Stomach (tissue), 4 donors: ENCODE measurements at regions not wholly inside any gene's neighbourhood (a gene's known extent, or its start where the extent isn't known, plus 50 kb on each side); places are given as distances from the start of the nearest gene placed in this dataset.

ENCODE experiments used
- CTCF ChIP-seq, 7 experiments: fragments of 450-650 bp in 4 of 7; fragments of 200-600 bp in 3 of 7; sonication (generic) in 3 of 7; IDR thresholded peaks; one replicate each; pipeline ENCODE4 v1.5.1; 2016 to 2019; ENCODE audit warnings: antibody characterized with exemption in 7 of 7, control low read depth in 2 of 7, mild to moderate bottlenecking in 1 of 7
- EP300 ChIP-seq: sonication (generic); formaldehyde crosslinking; IDR thresholded peaks from one replicate; pipeline ENCODE4 v1.6.1; 2017; ENCODE audit warnings: antibody characterized with exemption
- POLR2A ChIP-seq, 4 donors: fragments of 450-650 bp; IDR thresholded peaks; one replicate each; pipeline ENCODE4 v1.6.1; 2016; ENCODE audit warnings: antibody characterized with exemption in 4 of 4, control low read depth in 2 of 4, mild to moderate bottlenecking in 1 of 4, moderate library complexity in 1 of 4
- POLR2AphosphoS5 ChIP-seq, 3 donors: sonication (generic); formaldehyde crosslinking; IDR thresholded peaks; one replicate each; pipeline ENCODE4 v1.6.1; 2016; ENCODE audit warnings: antibody characterized with exemption in 3 of 3

DNA sequence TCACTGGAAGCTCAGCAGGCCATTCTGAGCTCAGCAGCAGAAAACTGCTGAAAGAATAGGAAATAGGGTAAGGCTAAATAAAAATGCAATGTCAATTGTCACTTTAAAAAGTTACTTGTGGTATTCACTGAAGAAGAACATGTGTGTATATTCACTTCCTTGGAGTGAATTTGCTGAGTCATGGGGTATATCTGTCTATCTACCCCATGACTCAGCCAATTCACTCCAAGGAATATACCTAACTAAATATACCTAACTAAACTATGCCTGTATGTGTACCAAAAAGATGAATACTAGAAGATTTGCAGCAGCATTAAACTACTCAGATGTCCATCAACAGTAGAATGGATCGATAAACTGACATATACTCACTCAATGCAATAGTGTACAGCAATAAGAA lies 69.5 kb upstream of the KCNAB1 start:
- TF ChIP-seq POLR2A (IDR thresholded peaks at IDR 0.05) (no peak), CTCF (IDR thresholded peaks at IDR 0.05) (no peak), POLR2AphosphoS5 (IDR thresholded peaks at IDR 0.05) (no peak), EP300 (no peak)
